Left renal pelvis (tissue), 4 donors: ENCODE measurements at regions not wholly inside any gene's neighbourhood (a gene's known extent, or its start where the extent isn't known, plus 50 kb on each side); places are given as distances from the start of the nearest gene placed in this dataset.
A peak's percentile ranks its signal among the peaks of the same experiment; 100 is the strongest.
"Not testable (repeated sequence)": the region's sequence is repeated elsewhere in the genome, so short reads cannot be mapped to it uniquely, and the experiment has no call there.

Experiments
- DNase-seq, 4 donors: peaks; one replicate each; pipeline ENCODE4 v3.0.0-alpha.2; 2013; ENCODE audit warnings: low read depth in 4 of 4, low spot score in 3 of 4

- DNase-seq = no peak
These were observed 56.3 kb upstream of the NCKAP5 start for GRCh38 chr2:133624551-133624950.

- no peak for DNase-seq
These were observed 59.5 kb upstream of the NCKAP5 start for GRCh38 chr2:133627741-133628140.

- DNase-seq = no peak
These were observed 65.0 kb upstream of the NCKAP5 start for GRCh38 chr2:133633309-133633708.

GRCh38 chr2:133633881-133634409 lies 65.7 kb upstream of the NCKAP5 start:
- DNase-seq = no peak

- no peak for DNase-seq
These were observed 66.9 kb upstream of the NCKAP5 start for GRCh38 chr2:133635131-133635530.

- DNase-seq = no peak
These were observed 68.0 kb upstream of the NCKAP5 start for GRCh38 chr2:133636287-133636686.

GRCh38 chr2:133640103-133640502 lies 71.8 kb upstream of the NCKAP5 start:
- DNase-seq = no peak

GRCh38 chr2:133641497-133641896 lies 73.2 kb upstream of the NCKAP5 start:
- DNase-seq = peak in 2 of 4 donors; percentile 6 to 7

GRCh38 chr2:133641942-133642725 lies 73.9 kb upstream of the NCKAP5 start:
- no peak for DNase-seq

- DNase-seq = no peak
These were observed 74.5 kb upstream of the NCKAP5 start for GRCh38 chr2:133642791-133643191.

GRCh38 chr2:133643863-133644262 lies 75.6 kb upstream of the NCKAP5 start:
- no peak for DNase-seq

- no peak for DNase-seq
These were observed 76.6 kb upstream of the NCKAP5 start for GRCh38 chr2:133644846-133645245.

GRCh38 chr2:133647386-133647785 lies 79.1 kb upstream of the NCKAP5 start:
- DNase-seq = not testable (repeated sequence)

- DNase-seq = no peak
These were observed 83.6 kb upstream of the NCKAP5 start for GRCh38 chr2:133651861-133652260.

- no peak for DNase-seq
These were observed 84.1 kb upstream of the NCKAP5 start for GRCh38 chr2:133652398-133652797.

- DNase-seq = no peak
These were observed 84.8 kb upstream of the NCKAP5 start for GRCh38 chr2:133653056-133653455.

GRCh38 chr2:133654949-133655348 lies 86.7 kb upstream of the NCKAP5 start:
- DNase-seq = no peak

GRCh38 chr2:133655610-133656009 lies 87.3 kb upstream of the NCKAP5 start:
- no peak for DNase-seq

- no peak for DNase-seq
These were observed 89.3 kb upstream of the NCKAP5 start for GRCh38 chr2:133657591-133657990.

GRCh38 chr2:133658020-133658903 lies 90.0 kb upstream of the NCKAP5 start:
- no peak for DNase-seq

- no peak for DNase-seq
These were observed 92.2 kb upstream of the NCKAP5 start for GRCh38 chr2:133660510-133660909.

GRCh38 chr2:133661392-133661791 lies 93.1 kb upstream of the NCKAP5 start:
- DNase-seq = no peak
